ENCODE measurements at regions not wholly inside any gene's neighbourhood (a gene's known extent, or its start where the extent isn't known, plus 50 kb on each side); places are given as distances from the start of the nearest gene placed in this dataset.

- DNase-seq (ENCODE audit: low spot score), result no peak
- TF ChIP-seq, protein P1, sequence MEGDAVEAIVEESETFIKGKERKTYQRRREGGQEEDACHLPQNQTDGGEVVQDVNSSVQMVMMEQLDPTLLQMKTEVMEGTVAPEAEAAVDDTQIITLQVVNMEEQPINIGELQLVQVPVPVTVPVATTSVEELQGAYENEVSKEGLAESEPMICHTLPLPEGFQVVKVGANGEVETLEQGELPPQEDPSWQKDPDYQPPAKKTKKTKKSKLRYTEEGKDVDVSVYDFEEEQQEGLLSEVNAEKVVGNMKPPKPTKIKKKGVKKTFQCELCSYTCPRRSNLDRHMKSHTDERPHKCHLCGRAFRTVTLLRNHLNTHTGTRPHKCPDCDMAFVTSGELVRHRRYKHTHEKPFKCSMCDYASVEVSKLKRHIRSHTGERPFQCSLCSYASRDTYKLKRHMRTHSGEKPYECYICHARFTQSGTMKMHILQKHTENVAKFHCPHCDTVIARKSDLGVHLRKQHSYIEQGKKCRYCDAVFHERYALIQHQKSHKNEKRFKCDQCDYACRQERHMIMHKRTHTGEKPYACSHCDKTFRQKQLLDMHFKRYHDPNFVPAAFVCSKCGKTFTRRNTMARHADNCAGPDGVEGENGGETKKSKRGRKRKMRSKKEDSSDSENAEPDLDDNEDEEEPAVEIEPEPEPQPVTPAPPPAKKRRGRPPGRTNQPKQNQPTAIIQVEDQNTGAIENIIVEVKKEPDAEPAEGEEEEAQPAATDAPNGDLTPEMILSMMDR (IDR thresholded peaks at IDR 0.05; ENCODE audit: extremely low read depth, missing control alignments), result no peak
Observed at GRCh38 chr14:42550310-42550709, 943.6 kb downstream of the LRFN5 start.

DNA sequence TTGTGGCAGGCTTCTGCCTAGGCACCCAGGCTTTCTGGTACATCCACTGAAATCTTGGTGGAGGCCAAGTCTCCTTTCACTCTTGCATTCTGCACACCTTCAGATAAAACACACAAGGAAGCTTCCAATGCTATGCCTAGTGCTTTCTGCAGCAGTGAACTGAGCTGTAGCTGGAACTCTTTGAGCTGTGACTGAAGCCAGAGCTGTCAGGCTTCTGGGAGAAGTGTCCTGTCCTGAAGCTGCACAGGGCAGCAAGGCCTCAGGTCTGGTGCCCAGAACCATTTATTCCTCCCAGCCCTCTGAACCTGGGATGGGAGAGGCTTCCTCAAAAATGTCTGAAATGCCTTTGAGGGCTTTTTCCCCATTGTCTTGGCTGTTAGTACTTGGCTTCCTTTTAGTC is 941.7 kb downstream of the LRFN5 start:
- DNase-seq (ENCODE audit: low spot score), result no peak
- TF ChIP-seq, protein P1 (IDR thresholded peaks at IDR 0.05; ENCODE audit: extremely low read depth, missing control alignments), result no peak

DNA sequence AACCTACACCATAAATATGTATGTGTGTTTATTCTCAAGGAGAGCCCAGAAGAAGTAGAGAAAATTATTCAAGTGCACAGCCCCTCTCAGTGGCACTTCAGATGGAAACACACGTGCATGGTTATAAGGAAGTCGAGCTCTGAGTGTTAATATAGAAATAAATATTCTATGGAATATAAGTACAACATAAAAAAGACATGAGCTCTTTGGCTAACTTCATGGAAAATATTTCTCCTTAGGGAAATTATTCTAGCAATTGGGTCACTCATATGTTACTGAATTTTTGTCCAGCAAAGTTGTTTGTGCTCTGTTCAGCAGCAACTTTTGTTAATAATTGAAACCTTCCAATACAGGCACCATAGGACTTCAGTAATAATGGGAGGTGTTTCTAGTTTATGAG is 939.0 kb downstream of the LRFN5 start:
- TF ChIP-seq, protein P1 (IDR thresholded peaks at IDR 0.05; ENCODE audit: extremely low read depth, missing control alignments), result no peak
- DNase-seq (ENCODE audit: low spot score), result no peak

GRCh38 chr14:42541535-42542001 is 934.9 kb downstream of the LRFN5 start:
- TF ChIP-seq, protein P1 (IDR thresholded peaks at IDR 0.05; ENCODE audit: extremely low read depth, missing control alignments), result no peak
- no peak for DNase-seq (ENCODE audit: low spot score)

GRCh38 chr14:42535397-42535796 is 928.7 kb downstream of the LRFN5 start:
- TF ChIP-seq, protein P1 (IDR thresholded peaks at IDR 0.05; ENCODE audit: extremely low read depth, missing control alignments), result no peak

GRCh38 chr14:42533476-42533875 is 926.8 kb downstream of the LRFN5 start:
- DNase-seq (ENCODE audit: low spot score), result no peak
- TF ChIP-seq, protein P1 (IDR thresholded peaks at IDR 0.05; ENCODE audit: extremely low read depth, missing control alignments), result no peak

More at GRCh38 chr14:42535397-42535796, 928.7 kb downstream of the LRFN5 start:
- no peak for DNase-seq (ENCODE audit: low spot score)

GRCh38 chr14:42532194-42532593 is 925.5 kb downstream of the LRFN5 start:
- TF ChIP-seq, protein P1 (IDR thresholded peaks at IDR 0.05; ENCODE audit: extremely low read depth, missing control alignments), result no peak
- no peak for DNase-seq (ENCODE audit: low spot score)

All from GM20000 (cell line).